Spleen (tissue), 7 donors: ENCODE measurements at regions not wholly inside any gene's neighbourhood (a gene's known extent, or its start where the extent isn't known, plus 50 kb on each side); places are given as distances from the start of the nearest gene placed in this dataset.

ENCODE experiments used
- POLR2AphosphoS5 ChIP-seq, 3 donors: sonication (generic); formaldehyde crosslinking; IDR thresholded peaks; one replicate each; pipeline ENCODE4 v1.5.1; 2017; ENCODE audit warnings: antibody characterized with exemption in 3 of 3
- TF ChIP-seq, protein P1 (sequence below), 11 experiments: fragments of 200-600 bp in 7 of 11; fragments of 450-650 bp in 4 of 11; sonication (generic) in 4 of 11; IDR thresholded peaks in 8 of 11; conservative IDR thresholded peaks in 3 of 11; 1 replicate in 7 of 11; 2 replicates in 4 of 11; pipeline versions ENCODE4 v1.4.0 to v1.8.0; 2016 to 2021; ENCODE audit warnings: antibody characterized with exemption in 11 of 11, inconsistent platforms in 4 of 11, mild to moderate bottlenecking in 1 of 11
- donor health status: DM: no; HTN: no; CAD: no; lungs with moderate emphysema.
- donor health status: DM: no; HTN: no; CAD: no.
- donor health status: DM: no; HTN: no; CAD: no.

DNA sequence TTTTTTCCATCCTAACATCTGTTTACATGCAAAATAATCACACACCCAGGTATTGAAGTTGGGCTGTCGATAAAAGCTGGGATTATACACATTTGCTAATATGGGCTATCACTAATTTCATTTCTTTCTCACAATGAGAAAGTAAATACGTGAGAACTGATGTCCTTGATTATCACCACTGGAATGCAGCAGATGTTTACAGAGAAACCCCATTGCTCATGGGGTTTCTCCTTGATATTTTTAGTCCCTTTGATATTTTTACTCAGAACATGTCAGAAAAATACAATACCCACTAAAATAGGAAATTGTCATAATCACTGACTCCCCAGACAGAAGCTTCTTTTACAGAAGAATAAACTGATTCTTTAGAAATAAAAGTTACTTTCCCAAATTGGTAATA, 535.1 kb upstream of the CCDC54 start:
- TF ChIP-seq, protein P1, sequence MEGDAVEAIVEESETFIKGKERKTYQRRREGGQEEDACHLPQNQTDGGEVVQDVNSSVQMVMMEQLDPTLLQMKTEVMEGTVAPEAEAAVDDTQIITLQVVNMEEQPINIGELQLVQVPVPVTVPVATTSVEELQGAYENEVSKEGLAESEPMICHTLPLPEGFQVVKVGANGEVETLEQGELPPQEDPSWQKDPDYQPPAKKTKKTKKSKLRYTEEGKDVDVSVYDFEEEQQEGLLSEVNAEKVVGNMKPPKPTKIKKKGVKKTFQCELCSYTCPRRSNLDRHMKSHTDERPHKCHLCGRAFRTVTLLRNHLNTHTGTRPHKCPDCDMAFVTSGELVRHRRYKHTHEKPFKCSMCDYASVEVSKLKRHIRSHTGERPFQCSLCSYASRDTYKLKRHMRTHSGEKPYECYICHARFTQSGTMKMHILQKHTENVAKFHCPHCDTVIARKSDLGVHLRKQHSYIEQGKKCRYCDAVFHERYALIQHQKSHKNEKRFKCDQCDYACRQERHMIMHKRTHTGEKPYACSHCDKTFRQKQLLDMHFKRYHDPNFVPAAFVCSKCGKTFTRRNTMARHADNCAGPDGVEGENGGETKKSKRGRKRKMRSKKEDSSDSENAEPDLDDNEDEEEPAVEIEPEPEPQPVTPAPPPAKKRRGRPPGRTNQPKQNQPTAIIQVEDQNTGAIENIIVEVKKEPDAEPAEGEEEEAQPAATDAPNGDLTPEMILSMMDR (IDR thresholded peaks at IDR 0.05 in 8 of 11, conservative IDR thresholded peaks at IDR 0.05 in 3 of 11): no peak
- TF ChIP-seq POLR2AphosphoS5 (IDR thresholded peaks at IDR 0.05): no peak
